HG03196 (cell line): ENCODE measurements at regions not wholly inside any gene's neighbourhood (a gene's known extent, or its start where the extent isn't known, plus 50 kb on each side); places are given as distances from the start of the nearest gene placed in this dataset.

Experiments used
- ATAC-seq: cut with Tn5 transposase; IDR thresholded peaks from one replicate; pipeline ENCODE4 v1.9.1; 2021; ENCODE audit not compliant: unreplicated experiment

- no peak for ATAC-seq
Observed at GRCh38 chr4:108236264-108236663, 67.5 kb upstream of the LEF1 start.

GRCh38 chr4:108227923-108228322, 59.2 kb upstream of the LEF1 start:
- no peak for ATAC-seq

GRCh38 chr4:108224611-108225053, 55.9 kb upstream of the LEF1 start:
- no peak for ATAC-seq

GRCh38 chr4:108223313-108223712, 54.6 kb upstream of the LEF1 start:
- ATAC-seq: no peak

GRCh38 chr4:108219998-108220397, 51.3 kb upstream of the LEF1 start:
- no peak for ATAC-seq
